Activated CD4-positive, alpha-beta T cell treated with anti-CD3 and anti-CD28 coated beads for 48 hours (primary cell): ENCODE measurements at regions not wholly inside any gene's neighbourhood (a gene's known extent, or its start where the extent isn't known, plus 50 kb on each side); places are given as distances from the start of the nearest gene placed in this dataset.

Experiments
- DNase-seq: peaks from one replicate; pipeline ENCODE4 v3.0.0-alpha.2; 2020

DNA sequence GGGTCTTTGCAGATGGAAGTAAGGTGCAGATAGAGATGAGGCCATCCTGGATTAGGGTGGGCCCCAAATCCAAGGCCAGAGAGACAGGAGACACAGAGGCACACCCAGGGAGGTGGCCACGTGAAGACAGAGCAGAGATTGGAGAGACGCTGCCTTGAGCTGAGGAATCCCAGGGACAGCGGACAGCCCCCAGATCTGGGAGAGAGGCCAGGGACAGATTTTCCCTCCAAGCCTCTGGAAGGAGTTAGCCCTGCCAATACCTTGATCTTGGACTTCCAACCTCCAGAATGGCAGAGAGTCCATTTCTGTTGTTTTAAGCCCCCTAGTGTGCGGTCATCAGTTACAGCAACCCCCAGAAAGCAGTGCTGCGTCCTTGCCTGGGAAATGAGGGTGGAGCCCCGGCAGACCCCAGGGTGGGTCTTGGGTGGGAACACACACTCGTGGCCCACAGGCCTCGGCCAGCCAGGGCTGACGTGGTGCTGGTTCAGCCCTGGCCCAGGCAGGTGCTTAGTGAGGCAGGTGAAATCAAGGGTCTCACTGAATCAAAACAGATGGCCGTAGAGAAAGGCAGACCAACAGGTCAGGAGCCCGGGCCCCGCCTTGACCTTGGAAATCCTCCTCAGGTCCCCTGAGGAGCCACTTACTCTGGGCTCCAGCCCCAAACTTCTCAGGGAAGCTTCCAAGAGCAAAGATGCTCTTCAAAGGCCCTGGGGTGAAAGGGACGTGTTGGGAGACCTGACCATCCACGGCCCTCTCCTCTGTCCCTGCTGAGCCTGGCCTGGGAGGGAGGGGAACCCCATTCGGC lies 169.3 kb downstream of the RBFOX3 start:
- DNase-seq = no peak

DNA sequence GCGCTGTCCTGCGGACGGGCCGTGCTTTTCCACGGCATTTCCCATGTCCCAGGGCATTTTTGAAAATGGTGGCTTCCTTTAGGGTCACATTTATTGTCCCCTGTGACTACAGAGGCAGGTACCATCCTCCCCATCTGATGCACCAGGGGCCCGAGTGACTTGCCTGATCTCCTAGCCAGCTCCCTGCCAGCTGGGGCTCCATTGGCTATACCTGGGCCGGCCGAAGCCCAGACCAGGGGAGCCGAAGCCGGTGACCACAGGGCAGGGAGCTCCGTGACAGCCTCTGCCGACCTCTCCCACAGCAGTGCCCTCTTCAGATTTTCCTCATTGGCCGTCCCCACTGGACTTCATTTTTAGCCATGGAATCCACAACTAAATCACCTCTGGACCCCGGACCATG lies 170.6 kb downstream of the RBFOX3 start:
- DNase-seq = no peak

DNA sequence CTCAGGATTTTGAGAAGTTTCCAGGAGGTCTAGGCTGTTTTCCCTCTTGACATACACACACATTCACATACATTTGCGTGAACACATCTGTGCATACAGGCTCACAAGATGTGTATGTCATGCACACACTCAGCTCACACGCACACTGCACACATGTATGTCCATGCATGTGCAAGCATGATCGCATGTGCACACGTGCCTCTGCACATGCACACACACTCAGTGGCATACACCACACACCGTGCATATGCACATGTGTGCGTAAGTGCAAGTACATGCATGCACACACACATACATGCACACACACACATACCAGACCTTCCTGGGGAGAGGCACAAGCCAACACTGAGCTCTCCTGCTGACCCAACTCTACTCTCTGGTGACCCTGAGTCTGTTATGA lies 171.4 kb downstream of the RBFOX3 start:
- DNase-seq = no peak

DNA sequence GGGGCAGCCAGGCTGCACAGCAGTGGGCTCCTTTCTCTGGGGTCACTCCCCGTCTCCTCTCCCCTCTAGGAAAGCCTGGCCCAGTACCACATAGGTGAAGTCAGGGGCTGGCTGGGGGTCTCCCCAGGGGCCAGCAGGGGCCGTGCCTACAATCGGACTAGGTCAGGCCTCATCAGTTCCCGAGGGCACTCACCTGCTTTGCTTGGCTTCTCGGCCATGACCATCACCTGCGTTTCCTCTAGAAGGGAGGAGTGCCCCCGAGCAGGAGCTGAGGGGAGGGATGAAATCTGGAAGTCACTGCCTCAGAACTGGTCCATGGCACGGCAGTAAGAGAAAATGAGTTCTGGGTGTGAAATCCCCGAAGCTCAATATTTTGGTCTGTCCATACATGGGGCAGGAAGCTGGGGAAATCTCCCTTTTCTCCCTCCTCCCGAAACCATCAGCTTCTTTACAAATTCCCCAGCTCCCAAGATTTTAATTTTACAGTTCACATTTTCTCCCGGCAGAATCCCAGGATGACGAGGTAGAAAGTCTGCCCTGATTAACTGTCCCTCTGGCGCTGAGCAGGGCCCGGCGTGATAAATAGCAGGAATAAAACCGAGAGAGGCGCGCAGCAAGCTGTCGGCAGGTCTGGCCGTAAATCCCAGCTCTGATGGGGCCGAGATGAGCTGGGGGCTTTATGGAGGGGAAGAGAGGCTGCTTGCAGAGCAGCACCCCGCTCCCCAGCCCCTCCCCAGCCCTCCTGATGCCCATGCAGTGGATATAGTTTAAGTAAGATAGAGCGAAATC lies 172.1 kb downstream of the RBFOX3 start:
- DNase-seq = no peak

DNA sequence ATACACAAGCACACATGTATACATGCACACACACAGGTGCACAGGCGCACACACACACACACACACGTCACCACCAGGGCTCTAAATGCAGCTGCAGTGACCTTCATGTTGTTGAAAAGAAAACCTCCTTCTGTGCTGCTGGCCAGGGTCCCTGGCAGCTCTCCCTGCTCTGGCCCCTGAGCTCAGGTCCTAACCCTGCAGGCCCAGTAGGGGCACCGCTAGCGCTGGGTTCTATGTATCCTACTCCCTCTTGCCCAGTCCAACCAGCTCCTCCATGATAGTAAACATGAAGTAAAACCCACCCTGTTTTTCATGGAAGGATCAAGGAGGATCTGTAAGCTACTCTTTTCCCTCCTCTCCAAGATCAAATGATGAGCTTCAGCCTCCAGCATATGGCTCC lies 172.8 kb downstream of the RBFOX3 start:
- DNase-seq = no peak

DNA sequence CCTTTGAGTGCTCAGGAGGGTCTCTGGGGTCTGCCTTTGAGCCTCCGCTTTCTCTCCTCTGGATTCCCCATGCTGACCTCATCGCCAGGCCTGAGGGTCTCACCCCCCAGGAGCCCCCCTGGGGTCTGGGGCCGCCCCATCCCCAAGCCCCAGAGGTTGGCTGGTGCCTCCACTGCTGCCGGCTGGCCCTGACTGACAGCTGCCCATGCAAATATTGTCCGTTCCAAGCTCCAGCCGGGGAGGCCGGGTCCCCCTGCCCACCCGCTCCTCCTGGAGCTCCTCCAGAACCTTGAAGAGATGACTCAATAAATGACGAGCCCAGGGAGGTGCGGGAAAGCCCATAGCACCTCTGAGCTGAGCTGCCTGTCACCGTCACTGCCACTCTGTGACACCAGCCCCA lies 173.8 kb downstream of the RBFOX3 start:
- no peak for DNase-seq

DNA sequence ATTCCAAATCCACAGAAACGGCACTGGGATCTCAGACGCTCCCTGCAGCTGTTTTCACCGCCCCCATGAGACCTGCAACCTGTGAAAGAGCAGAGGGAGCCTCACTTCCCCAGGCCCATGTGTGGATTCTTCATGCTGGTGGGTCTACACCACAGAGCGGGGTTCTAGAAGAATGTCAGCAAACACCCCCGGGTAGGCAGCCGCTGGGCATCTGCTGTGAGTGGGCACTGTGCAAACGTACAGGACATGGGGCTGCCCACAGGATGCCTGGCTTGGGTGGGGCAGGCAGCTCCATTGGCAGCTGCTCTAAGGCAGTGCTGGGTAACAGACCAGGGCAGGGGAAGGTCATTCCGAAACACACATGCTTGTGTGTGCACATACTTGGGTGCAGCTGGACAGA lies 174.9 kb downstream of the RBFOX3 start:
- DNase-seq = no peak

DNA sequence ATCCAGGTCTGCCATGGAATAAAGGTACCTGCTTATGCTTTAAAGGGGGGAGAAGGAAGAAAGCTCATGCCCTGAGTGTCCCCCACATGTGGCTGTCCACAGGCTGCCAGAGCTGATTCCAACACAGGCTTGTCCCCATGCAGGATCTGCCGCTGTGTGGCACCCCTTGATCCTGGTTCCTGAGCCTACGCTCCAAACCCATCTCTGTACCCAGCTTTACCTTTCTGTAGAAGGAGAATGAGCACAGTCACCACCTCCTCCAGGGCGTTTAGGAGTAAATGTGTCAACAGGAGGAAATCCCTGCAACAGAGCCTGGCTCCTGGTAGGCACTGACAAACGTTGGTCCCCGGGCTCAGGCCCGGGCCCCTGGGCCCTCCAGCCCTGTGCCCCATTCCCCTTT lies 175.6 kb downstream of the RBFOX3 start:
- DNase-seq = no peak

DNA sequence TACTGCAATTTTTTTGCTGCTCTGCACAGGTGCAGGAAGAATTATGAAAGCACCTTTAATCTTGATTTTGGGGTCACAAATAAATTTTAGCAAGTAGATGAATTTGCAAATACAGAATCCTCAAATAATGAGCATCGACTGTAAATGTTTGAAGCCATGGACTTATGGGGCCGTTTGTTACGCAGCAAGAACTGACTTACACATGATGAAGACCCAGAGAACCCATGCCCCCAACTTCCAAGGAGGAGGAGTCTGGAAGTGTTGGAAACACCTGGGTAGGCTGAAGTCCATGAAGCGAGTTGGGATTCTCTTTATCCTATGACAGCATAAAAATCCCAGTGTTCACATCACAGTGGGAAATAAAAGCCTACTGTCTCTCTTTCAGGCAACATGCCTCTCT lies 176.6 kb downstream of the RBFOX3 start:
- DNase-seq = no peak

DNA sequence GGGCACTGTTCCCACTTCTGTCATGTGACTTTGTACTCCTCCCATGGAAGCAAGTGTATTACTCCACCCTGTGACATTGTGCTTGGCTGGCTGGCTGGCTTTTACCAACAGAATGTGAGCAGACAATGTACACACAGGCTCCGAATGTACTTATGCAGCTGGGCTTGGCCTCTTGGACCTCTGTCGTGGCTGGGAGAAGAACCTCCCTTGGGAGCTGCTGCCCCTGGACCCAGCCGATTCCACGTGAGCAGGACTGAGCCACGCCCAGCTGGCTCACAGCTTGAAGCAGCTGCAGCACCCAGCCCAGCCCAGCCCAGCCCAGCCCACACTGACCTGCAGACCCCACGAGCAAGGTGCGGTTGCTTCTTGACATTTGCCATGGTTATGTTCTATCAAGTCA lies 177.5 kb downstream of the RBFOX3 start:
- DNase-seq = no peak

DNA sequence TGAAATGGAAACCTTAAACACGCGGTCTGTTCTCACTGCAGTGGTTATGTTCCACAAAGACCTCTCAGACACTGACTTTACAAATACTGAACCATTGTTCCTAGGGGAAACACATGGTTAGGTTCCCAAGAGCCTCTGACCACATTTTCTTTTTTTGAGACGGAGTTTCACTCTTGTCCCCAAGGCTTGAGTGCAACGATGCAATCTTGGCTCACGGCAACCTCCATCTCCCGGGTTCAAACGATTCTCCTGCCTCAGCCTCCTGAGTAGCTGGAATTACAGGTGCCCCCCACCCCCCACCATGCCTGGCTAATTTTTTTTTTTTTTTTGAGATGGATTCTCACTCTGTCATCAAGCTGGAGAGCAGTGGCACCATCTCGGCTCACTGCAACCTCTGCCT lies 179.7 kb downstream of the RBFOX3 start:
- no peak for DNase-seq

DNA sequence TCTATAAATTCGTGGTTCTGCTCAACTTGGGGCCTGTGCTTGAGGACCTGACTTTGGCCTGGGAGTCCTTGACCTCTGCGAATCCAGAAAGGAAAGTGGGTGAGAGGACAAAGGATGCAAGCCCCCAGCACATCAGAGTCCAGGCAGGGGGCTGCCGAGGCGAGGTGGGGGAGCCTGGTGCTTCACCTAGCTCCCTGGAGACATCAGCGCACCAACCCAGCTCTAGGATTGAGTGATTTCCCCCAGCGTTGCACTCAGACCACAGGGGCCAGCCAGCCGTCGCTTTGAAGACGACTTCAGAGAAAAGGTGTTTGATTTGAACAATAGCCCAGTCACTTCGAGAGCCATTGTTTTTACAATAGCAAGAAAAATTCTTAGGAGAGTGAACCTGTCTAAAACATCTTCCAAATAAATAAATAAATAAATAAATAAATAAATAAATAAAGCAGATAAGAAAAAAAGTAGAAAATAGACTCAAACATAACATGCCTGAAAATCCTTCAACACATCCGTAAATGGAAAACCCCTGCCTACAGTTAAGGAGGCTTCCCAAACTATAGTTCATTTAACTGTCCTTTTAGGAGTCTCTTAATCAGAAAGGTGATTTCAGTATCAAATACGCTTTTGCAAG lies 180.9 kb downstream of the RBFOX3 start:
- no peak for DNase-seq

DNA sequence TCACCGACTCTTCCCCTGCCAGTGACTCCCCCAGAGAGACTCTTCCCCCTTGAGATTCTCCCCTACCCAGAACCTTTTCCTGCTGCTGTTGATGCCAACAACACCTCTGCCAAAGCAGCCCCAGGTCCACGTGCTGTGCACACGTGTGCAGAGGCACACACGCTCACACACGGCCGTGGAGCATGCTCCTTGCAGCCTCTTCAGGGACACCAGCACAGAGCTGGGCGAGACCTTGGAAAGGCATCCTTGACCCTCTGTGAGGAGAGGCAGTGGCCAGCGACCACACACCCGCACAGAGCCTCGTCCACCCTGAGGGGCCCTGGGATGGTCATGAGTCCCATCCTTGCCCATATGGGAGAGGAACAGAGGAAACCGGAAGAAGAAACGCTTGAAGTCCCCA lies 181.9 kb downstream of the RBFOX3 start:
- no peak for DNase-seq

DNA sequence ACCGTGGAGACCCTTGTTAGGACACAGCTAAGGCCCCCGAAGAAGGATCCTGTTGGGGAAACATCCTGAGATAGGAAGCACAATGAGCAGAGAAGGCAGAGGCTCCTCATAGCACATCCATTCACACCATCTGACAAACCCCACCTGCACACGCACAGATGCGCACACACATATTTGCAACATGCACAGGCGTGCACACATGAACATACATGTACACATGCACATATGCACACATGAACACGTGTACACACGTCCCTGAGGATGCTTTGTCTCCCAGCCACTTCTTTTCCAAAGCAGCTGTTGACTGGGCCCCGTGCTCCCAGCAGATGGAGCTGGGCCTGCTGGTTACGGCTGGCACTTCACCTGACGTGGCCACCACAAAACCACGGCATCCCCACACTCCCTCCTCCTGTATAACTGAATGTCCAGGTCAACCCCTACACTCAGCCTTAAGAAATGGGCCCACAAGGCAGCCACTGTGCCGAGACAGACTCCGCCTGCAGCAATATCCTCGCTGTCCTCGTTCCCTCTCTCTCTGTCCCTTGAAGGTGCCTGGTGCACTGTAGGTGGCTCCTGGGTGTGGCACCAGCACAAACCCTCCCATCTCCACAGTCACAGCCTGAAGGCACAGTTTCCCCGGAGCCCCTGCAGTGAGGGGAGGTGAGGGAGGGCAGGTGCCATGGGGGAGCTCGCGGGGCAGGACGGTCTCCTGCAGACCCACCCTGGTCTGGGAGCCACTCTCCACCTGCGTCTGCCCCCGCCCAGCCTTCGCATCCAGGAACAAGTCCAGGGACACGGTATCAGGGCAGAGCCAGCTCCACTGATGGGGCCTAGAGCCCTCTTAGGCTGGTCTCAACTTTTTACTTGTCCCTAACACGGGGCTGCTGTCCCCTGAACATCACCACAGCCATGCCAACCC lies 183.0 kb downstream of the RBFOX3 start:
- no peak for DNase-seq

DNA sequence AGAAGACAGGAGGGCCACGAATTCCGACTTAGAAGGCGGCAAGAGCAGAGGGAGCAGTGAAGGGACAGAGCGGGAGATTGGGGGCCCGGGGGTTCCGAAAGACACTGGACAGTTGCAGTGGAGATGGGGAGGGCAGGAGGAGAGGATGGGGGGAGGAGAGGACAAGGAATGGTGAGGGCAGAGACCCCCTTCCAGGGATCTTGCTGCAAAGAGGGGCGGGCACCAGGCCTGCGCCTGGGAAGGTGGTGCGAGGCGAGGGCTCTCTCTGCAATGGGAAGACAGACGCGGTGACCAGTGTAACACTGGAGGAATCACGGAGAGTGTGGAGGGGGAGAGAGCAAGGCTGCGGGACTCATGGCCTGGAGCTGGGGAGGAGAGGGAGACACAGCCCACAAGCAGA lies 185.2 kb downstream of the RBFOX3 start:
- no peak for DNase-seq

DNA sequence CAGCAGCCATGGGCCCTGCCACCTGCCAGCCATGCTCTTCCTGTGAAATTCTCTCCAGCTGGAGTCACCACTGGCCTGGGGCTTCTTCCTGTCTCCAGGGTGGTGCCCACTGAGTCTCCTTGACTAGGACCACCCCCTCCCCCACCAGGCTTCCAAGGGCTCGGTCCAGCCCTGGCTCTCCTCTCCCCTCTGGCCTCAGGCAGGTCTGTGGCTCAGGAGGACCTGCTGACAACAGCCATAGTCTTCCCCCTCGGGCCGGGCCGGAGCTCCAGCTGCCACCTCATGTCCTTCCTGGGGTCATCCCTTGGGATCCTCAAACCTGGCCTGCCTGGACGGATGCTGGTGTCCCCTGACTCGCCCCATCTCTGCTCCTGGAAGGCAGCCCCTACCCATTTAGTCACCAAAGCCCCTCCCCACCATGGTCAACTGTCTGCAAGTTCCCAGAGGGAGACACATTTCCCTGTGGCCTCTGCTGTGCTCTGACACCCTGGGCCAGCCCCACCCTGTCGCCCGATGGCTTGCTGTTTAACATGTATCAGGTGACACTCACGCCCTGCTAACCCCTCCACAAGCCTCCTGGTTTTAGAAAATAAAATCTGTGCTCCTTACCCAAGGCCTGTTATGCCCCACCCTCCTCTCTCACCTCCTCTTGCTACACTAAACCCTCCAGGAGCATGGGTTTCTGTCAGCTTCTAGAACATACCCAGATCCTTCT lies 186.2 kb downstream of the RBFOX3 start:
- DNase-seq = no peak

DNA sequence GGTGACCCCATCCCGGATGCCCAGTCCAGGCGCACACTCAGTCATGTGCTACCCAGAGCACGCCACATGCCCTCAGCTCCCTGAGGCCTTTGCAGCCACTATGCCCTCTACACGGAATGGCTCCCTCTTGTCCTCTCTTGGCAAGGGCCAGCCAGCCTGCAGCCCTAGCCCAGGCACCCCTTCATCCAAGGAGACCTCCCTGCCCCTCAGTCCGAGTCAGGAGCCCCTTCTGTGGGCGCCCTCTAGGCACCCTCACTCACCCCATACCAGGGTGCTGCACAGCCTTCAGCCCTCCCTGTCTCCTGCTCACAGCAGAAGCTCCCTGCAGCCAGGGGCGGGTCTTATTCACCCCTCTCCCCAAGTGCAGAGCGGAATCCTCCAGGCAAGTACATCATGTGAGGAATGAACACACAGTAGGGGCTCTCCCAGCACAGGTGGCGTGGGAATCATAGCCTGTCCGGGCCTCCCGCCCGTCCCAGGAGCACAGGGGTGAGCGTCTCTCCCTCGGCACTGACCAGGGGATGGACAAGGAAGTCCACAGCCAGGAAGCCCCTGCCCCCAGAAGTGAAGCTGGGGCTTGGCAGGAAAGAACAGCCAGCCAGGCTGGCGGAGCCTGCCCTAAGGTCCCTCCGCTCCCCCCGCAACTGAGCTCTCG lies 186.9 kb downstream of the RBFOX3 start:
- DNase-seq = no peak

DNA sequence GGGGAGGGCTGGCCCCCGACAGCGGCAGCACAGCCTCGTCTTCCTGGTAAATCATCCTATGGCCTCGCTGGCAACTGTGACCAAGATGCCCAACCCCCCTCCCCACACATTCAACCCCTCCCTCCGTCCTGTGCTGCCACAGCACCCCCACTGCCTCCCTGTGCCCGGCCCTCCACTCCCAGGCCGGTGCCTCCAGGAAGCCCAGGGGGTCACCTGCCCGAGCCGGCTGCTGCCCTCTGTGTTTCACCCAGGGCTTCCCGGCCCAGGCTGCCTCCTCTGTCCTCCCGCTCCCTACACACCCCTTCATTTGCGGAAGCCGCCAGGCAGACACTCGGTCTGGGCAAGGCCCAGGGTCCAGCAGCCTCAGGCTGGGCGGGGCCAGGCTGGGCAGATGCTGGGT lies 188.6 kb downstream of the RBFOX3 start:
- no peak for DNase-seq

DNA sequence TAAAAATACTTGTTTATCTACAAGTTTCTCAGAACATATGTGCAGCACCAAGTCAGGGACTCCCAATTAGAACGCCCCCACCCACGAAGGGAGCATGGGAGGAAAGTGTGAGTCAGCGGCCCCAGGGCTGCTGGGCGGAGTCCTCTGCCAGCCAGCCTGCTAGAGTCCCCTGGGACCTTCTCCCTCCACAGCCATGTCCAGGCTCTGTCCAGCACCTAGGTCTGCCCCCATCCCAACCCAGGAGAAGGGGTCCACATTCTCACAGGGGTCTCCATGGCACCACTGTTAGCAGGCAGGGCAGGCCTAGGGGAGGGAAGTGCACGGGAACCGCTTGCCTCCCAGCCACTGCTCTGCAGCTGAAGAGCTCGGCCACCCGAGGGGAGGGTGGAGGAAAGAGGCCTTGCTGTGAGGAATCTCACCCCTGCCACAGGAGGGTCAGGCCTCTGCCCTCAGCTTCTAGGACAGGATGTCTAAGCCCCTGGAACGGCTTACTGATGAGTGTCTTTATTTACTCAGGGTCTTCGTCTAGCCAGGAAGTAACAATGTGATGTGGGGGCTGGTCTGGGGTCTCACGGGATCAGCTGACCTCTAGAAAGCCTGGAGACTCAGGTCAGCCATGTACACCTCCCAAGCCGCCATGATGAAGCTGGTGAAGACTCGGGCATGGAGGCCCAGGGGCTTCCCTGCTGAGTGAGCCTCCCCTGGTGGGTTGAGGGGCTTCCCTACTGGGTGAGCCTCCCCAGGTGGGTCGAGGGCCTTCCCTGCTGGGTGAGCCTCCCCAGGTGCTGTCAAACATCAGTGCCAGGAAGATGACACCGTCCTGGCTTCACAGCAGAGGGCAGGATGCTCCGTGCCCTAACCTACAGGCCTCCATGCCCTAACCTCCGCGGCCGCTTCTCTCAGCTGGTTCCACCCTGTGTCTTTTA lies 190.3 kb downstream of the RBFOX3 start:
- DNase-seq = peak; percentile 70

DNA sequence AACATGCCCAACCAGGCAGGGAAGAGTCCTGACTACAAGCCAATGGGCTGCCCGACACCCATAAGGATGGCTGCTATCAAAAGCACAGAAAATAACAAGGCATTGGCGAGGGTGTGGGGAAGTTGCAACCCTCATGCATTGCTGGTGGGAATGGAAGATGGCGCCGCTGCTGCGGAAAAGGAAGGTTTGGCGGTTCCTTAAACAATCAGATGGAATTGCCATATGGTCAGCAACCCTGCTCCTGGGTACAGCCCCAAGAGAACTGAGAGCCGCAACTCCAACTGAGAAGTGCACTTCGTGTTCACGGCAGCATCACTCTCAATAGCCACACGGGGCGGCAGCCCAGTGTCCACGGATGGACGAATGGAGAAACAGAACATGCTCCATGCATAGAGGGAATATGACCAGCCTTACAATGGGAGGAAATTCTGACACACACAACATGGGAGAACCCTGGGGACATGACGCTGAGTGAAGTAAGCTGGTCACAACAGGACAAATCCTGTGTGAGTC lies 193.3 kb downstream of the RBFOX3 start:
- DNase-seq = no peak
